Activated gamma-delta T cell treated with anti-CD3 and anti-CD28 coated beads, Interleukin-2, amount 50 U/mL, for 16 hours (primary cell): ENCODE measurements at regions not wholly inside any gene's neighbourhood (a gene's known extent, or its start where the extent isn't known, plus 50 kb on each side); places are given as distances from the start of the nearest gene placed in this dataset.
"Not testable (repeated sequence)": the region's sequence is repeated elsewhere in the genome, so short reads cannot be mapped to it uniquely, and the experiment has no call there.

Source experiments
- DNase-seq: peaks from one replicate; pipeline ENCODE4 v3.0.0-alpha.2; 2020; ENCODE audit warnings: low read depth

GRCh38 chr9:2395814-2396612 is 225.6 kb upstream of the VLDLR start:
- no peak for DNase-seq

- no peak for DNase-seq
Measured at GRCh38 chr9:2396622-2397285, 224.8 kb upstream of the VLDLR start.

- DNase-seq = not testable (repeated sequence)
Measured at GRCh38 chr9:2397875-2398274, 223.7 kb upstream of the VLDLR start.

GRCh38 chr9:2401746-2402145 is 219.8 kb upstream of the VLDLR start:
- not testable (repeated sequence) for DNase-seq

- no peak for DNase-seq
Measured at GRCh38 chr9:2403701-2404100, 217.9 kb upstream of the VLDLR start.

- no peak for DNase-seq
Measured at GRCh38 chr9:2406252-2406651, 215.3 kb upstream of the VLDLR start.

- DNase-seq = no peak
Measured at GRCh38 chr9:2407450-2407849, 214.1 kb upstream of the VLDLR start.

GRCh38 chr9:2411459-2412215 is 209.9 kb upstream of the VLDLR start:
- DNase-seq = no peak

GRCh38 chr9:2413160-2413805 is 208.3 kb upstream of the VLDLR start:
- DNase-seq = no peak

- DNase-seq = no peak
Measured at GRCh38 chr9:2414465-2414864, 207.1 kb upstream of the VLDLR start.

GRCh38 chr9:2415326-2415725 is 206.3 kb upstream of the VLDLR start:
- no peak for DNase-seq

GRCh38 chr9:2417730-2418129 is 203.9 kb upstream of the VLDLR start:
- DNase-seq = no peak

GRCh38 chr9:2418619-2419018 is 203.0 kb upstream of the VLDLR start:
- DNase-seq = no peak

- DNase-seq = no peak
Measured at GRCh38 chr9:2419347-2419746, 202.2 kb upstream of the VLDLR start.

- no peak for DNase-seq
Measured at GRCh38 chr9:2420543-2420942, 201.0 kb upstream of the VLDLR start.

GRCh38 chr9:2424619-2425033 is 197.0 kb upstream of the VLDLR start:
- no peak for DNase-seq

- DNase-seq = no peak
Measured at GRCh38 chr9:2425676-2426075, 195.9 kb upstream of the VLDLR start.

- no peak for DNase-seq
Measured at GRCh38 chr9:2427120-2427891, 194.3 kb upstream of the VLDLR start.

- no peak for DNase-seq
Measured at GRCh38 chr9:2439957-2440356, 181.6 kb upstream of the VLDLR start.

- DNase-seq = not testable (repeated sequence)
Measured at GRCh38 chr9:2443933-2444332, 177.7 kb upstream of the VLDLR start.

GRCh38 chr9:2448193-2448738 is 173.3 kb upstream of the VLDLR start:
- no peak for DNase-seq
